DMS153 treated with DMSO at 0.1 percent for 48 hours (cell line): ENCODE measurements at regions not wholly inside any gene's neighbourhood (a gene's known extent, or its start where the extent isn't known, plus 50 kb on each side); places are given as distances from the start of the nearest gene placed in this dataset.
"Not testable (repeated sequence)": the region's sequence is repeated elsewhere in the genome, so short reads cannot be mapped to it uniquely, and the experiment has no call there.

Source experiments
- DNase-seq: peaks from one replicate; lab custom pipeline; 2025; ENCODE audit not compliant: unreplicated experiment; lab: John Stamatoyannopoulos, UW

GRCh38 chr4:60934566-60935295 is 265.4 kb upstream of the ADGRL3 start:
- DNase-seq: no peak

- no peak for DNase-seq
Measured at GRCh38 chr4:60938181-60938580, 261.9 kb upstream of the ADGRL3 start.

GRCh38 chr4:60938621-60939020 is 261.5 kb upstream of the ADGRL3 start:
- no peak for DNase-seq

- peak; percentile 41 for DNase-seq
Measured at GRCh38 chr4:60944060-60944459, 256.1 kb upstream of the ADGRL3 start.

GRCh38 chr4:60945641-60946040 is 254.5 kb upstream of the ADGRL3 start:
- no peak for DNase-seq

- DNase-seq: no peak
Measured at GRCh38 chr4:60948008-60948407, 252.1 kb upstream of the ADGRL3 start.

GRCh38 chr4:60952921-60953320 is 247.2 kb upstream of the ADGRL3 start:
- no peak for DNase-seq

GRCh38 chr4:60953826-60954225 is 246.3 kb upstream of the ADGRL3 start:
- no peak for DNase-seq

GRCh38 chr4:60962286-60962685 is 237.8 kb upstream of the ADGRL3 start:
- no peak for DNase-seq

- no peak for DNase-seq
Measured at GRCh38 chr4:60981534-60981933, 218.6 kb upstream of the ADGRL3 start.

GRCh38 chr4:60989141-60989540 is 211.0 kb upstream of the ADGRL3 start:
- DNase-seq: no peak

GRCh38 chr4:60992037-60992436 is 208.1 kb upstream of the ADGRL3 start:
- DNase-seq: no peak

GRCh38 chr4:61003301-61003700 is 196.8 kb upstream of the ADGRL3 start:
- no peak for DNase-seq

- no peak for DNase-seq
Measured at GRCh38 chr4:61004651-61005170, 195.4 kb upstream of the ADGRL3 start.

- DNase-seq: no peak
Measured at GRCh38 chr4:61011051-61011450, 189.1 kb upstream of the ADGRL3 start.

GRCh38 chr4:61011936-61012335 is 188.2 kb upstream of the ADGRL3 start:
- not testable (repeated sequence) for DNase-seq

- DNase-seq: no peak
Measured at GRCh38 chr4:61024610-61025009, 175.5 kb upstream of the ADGRL3 start.

- no peak for DNase-seq
Measured at GRCh38 chr4:61027939-61028338, 172.2 kb upstream of the ADGRL3 start.

- DNase-seq: no peak
Measured at GRCh38 chr4:61036071-61036684, 163.9 kb upstream of the ADGRL3 start.

- DNase-seq: no peak
Measured at GRCh38 chr4:61041527-61041926, 158.6 kb upstream of the ADGRL3 start.

- DNase-seq: no peak
Measured at GRCh38 chr4:61044837-61045236, 155.3 kb upstream of the ADGRL3 start.

- no peak for DNase-seq
Measured at GRCh38 chr4:61049018-61049417, 151.1 kb upstream of the ADGRL3 start.

- no peak for DNase-seq
Measured at GRCh38 chr4:61067381-61067780, 132.7 kb upstream of the ADGRL3 start.
